ENCODE measurements at regions not wholly inside any gene's neighbourhood (a gene's known extent, or its start where the extent isn't known, plus 50 kb on each side); places are given as distances from the start of the nearest gene placed in this dataset.

- TF ChIP-seq CTCF (IDR thresholded peaks at IDR 0.05 in 8 of 11, conservative IDR thresholded peaks at IDR 0.05 in 3 of 11), result no peak
- TF ChIP-seq POLR2AphosphoS5 (IDR thresholded peaks at IDR 0.05), result no peak
These were observed 144.6 kb upstream of the RPS23 start for GRCh38 chr5:82422751-82423181.
